ENCODE measurements at regions not wholly inside any gene's neighbourhood (a gene's known extent, or its start where the extent isn't known, plus 50 kb on each side); places are given as distances from the start of the nearest gene placed in this dataset.

- intact Hi-C loops (cut with micrococcal nuclease; ENCODE audit: unreplicated experiment): no loop called here
- H3K36me3 ChIP-seq (ENCODE audit: control insufficient read depth, insufficient read depth, low read length): no peaks in the 10 kb centered on the region
- POLR2A ChIA-PET: no interaction called here
Observed at GRCh38 chr11:130760515-130761125, 155.7 kb downstream of the SNX19 start.

GRCh38 chr11:130761560-130762220, 154.6 kb downstream of the SNX19 start:
- intact Hi-C loops (cut with micrococcal nuclease; ENCODE audit: unreplicated experiment): no loop called here
- Histone ChIP-seq H3K27me3 (ENCODE audit: control insufficient read depth, insufficient read depth, low read length) (no peaks in the 10 kb centered on the region), H3K9me3 (ENCODE audit: control insufficient read depth, insufficient read depth, low read depth, low read length) (no peaks in the 10 kb centered on the region), H3K27ac (ENCODE audit: low read length) (peak overlapping the region; percentile 31; the same call in 1 of the 2 replicates), H3K4me3 (ENCODE audit: low read depth in 2 of 2, low read length in 2 of 2) (no peak overlapping the region), H3K4me1 (ENCODE audit: control insufficient read depth, insufficient read depth, low read length) (peaks cover 10% of the 10 kb centered on the region; the same call in 1 of the 2 replicates), H3K36me3 (ENCODE audit: control insufficient read depth, insufficient read depth, low read length) (no peaks in the 10 kb centered on the region)
- DNase-seq (ENCODE audit: low read depth, low spot score) (no peak), ATAC-seq (no peak)
- TF ChIP-seq TCF7L2 (IDR thresholded peaks at IDR 0.05; ENCODE audit: low read depth, low read length) (no peak), CTCF (IDR thresholded peaks at IDR 0.05) (no peak), POLR2AphosphoS5 (IDR thresholded peaks at IDR 0.05; ENCODE audit: low read depth, low read length) (no peak), SIN3A (IDR thresholded peaks at IDR 0.05; ENCODE audit: borderline replicate concordance, insufficient read depth, low read depth, low read length) (no peak)
- TF ChIP-seq, protein P1, sequence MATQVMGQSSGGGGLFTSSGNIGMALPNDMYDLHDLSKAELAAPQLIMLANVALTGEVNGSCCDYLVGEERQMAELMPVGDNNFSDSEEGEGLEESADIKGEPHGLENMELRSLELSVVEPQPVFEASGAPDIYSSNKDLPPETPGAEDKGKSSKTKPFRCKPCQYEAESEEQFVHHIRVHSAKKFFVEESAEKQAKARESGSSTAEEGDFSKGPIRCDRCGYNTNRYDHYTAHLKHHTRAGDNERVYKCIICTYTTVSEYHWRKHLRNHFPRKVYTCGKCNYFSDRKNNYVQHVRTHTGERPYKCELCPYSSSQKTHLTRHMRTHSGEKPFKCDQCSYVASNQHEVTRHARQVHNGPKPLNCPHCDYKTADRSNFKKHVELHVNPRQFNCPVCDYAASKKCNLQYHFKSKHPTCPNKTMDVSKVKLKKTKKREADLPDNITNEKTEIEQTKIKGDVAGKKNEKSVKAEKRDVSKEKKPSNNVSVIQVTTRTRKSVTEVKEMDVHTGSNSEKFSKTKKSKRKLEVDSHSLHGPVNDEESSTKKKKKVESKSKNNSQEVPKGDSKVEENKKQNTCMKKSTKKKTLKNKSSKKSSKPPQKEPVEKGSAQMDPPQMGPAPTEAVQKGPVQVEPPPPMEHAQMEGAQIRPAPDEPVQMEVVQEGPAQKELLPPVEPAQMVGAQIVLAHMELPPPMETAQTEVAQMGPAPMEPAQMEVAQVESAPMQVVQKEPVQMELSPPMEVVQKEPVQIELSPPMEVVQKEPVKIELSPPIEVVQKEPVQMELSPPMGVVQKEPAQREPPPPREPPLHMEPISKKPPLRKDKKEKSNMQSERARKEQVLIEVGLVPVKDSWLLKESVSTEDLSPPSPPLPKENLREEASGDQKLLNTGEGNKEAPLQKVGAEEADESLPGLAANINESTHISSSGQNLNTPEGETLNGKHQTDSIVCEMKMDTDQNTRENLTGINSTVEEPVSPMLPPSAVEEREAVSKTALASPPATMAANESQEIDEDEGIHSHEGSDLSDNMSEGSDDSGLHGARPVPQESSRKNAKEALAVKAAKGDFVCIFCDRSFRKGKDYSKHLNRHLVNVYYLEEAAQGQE (IDR thresholded peaks at IDR 0.05; ENCODE audit: insufficient read depth in 1 of 2, low read depth in 2 of 2, low read length in 1 of 2): no peak
- CTCF ChIA-PET: no interaction called here
- in situ Hi-C loops (cut with HindIII; ENCODE audit: low pct_unique_long_range_greater_than_20kb, low sequenced_read_pairs): no loop called here
- BruUV-seq (replicated peaks): no TSS peak
- POLR2A ChIA-PET: no interaction called here

More at GRCh38 chr11:130760515-130761125, 155.7 kb downstream of the SNX19 start:
- CTCF ChIA-PET: no interaction called here
- Histone ChIP-seq H3K4me1 (ENCODE audit: control insufficient read depth, insufficient read depth, low read length) (peaks cover 10% of the 10 kb centered on the region; the same call in 1 of the 2 replicates), H3K4me3 (ENCODE audit: low read depth in 2 of 2, low read length in 2 of 2) (no peak overlapping the region), H3K9me3 (ENCODE audit: control insufficient read depth, insufficient read depth, low read depth, low read length) (no peaks in the 10 kb centered on the region), H3K27me3 (ENCODE audit: control insufficient read depth, insufficient read depth, low read length) (no peaks in the 10 kb centered on the region), H3K27ac (ENCODE audit: low read length) (0 out of 2 replicates have a peak overlapping the region, but pooled peaks have one; percentile 29)
- BruUV-seq (replicated peaks): no TSS peak
- ATAC-seq: no peak
- TF ChIP-seq TCF7L2 (IDR thresholded peaks at IDR 0.05; ENCODE audit: low read depth, low read length): no peak
- no peak for DNase-seq (ENCODE audit: low read depth, low spot score)
- in situ Hi-C loops (cut with HindIII; ENCODE audit: low pct_unique_long_range_greater_than_20kb, low sequenced_read_pairs): no loop called here

GRCh38 chr11:130762638-130763037, 153.6 kb downstream of the SNX19 start:
- DNase-seq (ENCODE audit: low read depth, low spot score): no peak
- intact Hi-C loops (cut with micrococcal nuclease; ENCODE audit: unreplicated experiment): no loop called here
- Histone ChIP-seq H3K27ac (ENCODE audit: low read length) (peak overlapping the region; percentile 6; the same call in 1 of the 2 replicates), H3K36me3 (ENCODE audit: control insufficient read depth, insufficient read depth, low read length) (no peaks in the 10 kb centered on the region), H3K4me1 (ENCODE audit: control insufficient read depth, insufficient read depth, low read length) (peaks cover 10% of the 10 kb centered on the region; the same call in 1 of the 2 replicates), H3K4me3 (ENCODE audit: low read depth in 2 of 2, low read length in 2 of 2) (no peak overlapping the region), H3K9me3 (ENCODE audit: control insufficient read depth, insufficient read depth, low read depth, low read length) (no peaks in the 10 kb centered on the region), H3K27me3 (ENCODE audit: control insufficient read depth, insufficient read depth, low read length) (no peaks in the 10 kb centered on the region)
- in situ Hi-C loops (cut with HindIII; ENCODE audit: low pct_unique_long_range_greater_than_20kb, low sequenced_read_pairs): no loop called here
- ChIA-PET CTCF (no interaction called here), POLR2A (no interaction called here)
- no TSS peak for BruUV-seq (replicated peaks)
- TF ChIP-seq SIN3A (IDR thresholded peaks at IDR 0.05; ENCODE audit: borderline replicate concordance, insufficient read depth, low read depth, low read length) (no peak), CTCF (IDR thresholded peaks at IDR 0.05) (no peak), TCF7L2 (IDR thresholded peaks at IDR 0.05; ENCODE audit: low read depth, low read length) (no peak), POLR2AphosphoS5 (IDR thresholded peaks at IDR 0.05; ENCODE audit: low read depth, low read length) (no peak)
- TF ChIP-seq, protein P1 (IDR thresholded peaks at IDR 0.05; ENCODE audit: insufficient read depth in 1 of 2, low read depth in 2 of 2, low read length in 1 of 2): no peak
- no peak for ATAC-seq

All from Panc1 (cell line).